GM18861 (cell line): ENCODE measurements at regions not wholly inside any gene's neighbourhood (a gene's known extent, or its start where the extent isn't known, plus 50 kb on each side); places are given as distances from the start of the nearest gene placed in this dataset.

ENCODE experiments used
- ATAC-seq: cut with Tn5 transposase; IDR thresholded peaks from one replicate; pipeline ENCODE4 v1.9.1; 2021; ENCODE audit not compliant: unreplicated experiment

DNA sequence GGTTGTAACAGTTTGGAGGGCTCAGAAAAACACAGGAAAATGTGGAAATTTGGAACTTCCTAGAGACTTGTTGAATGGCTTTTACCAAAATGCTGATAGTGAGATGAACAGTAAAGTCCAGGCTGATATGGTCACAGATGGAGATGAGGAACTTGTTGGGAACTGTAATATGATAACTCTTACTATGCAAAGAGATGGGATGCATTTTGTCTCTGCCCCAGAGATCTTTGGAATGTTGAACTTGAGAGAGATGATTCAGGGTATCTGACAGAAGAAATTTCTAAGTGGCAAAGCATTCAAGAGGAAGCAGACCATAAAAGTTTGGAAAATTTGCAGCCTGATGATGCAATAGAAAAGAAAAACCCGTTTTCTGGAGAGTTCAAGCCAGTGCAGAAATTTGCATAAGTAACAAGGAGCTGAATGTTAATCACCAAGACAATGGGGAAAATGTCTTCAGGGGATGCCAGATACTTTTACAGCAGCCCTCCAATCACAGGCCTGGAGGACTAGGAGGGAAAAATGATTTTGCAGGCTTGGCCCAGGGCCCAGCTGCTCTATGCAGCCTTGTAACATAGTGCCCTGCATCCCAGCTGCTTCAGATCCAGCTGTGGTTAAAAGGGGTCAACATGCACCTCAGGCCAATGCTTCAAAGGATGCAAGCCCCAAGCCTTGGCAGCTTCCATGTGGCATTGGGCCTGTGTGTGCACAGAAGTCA is 572.7 kb upstream of the ATP2B1 start:
- ATAC-seq, result no peak

DNA sequence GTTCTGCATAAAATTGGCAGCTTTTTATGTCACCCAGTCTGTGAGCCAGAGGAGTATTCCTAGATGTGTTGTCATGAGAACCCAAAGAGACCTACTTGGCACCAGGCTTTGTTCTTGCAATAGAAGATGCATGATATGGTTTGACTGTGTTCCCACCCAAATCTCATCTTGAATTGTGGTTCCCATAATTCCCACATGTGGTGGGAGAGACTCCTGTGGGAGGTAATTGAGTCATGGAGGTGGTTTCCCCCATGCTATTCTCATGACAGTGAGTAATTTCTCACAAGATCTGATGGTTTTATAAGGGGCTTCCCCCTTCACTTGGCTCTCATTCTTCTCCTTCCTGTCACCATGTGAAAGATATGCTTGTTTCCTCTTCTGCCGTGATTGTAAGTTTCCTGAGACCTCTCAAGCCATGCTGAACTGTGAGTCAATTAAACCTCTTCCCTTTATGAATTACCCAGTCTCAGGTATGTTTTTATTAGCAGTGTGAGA is 572.0 kb upstream of the ATP2B1 start:
- ATAC-seq, result peak; percentile 86

DNA sequence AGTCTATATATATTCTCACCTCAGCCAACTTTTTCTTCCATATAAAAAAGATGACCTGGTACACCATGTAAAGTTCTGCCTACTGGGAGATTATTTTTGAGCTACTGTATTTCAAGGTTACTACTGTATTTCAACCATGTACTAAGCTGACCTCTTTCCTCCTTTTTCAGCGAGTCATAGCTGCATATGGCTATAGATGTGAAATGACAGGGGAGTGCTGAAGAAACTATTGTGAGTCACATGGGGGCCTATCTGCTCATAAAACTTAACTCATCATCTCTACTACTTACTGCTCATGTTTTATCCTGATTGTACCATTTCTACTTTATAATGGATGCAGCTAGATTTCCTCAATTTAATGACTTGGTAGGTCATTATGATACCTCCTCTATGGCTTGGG is 571.4 kb upstream of the ATP2B1 start:
- no peak for ATAC-seq

- no peak for ATAC-seq
These were observed 566.5 kb upstream of the ATP2B1 start for GRCh38 chr12:90275088-90275487.

- peak; percentile 52 for ATAC-seq
These were observed 565.8 kb upstream of the ATP2B1 start for GRCh38 chr12:90274407-90274806.

GRCh38 chr12:90268574-90268973 is 559.9 kb upstream of the ATP2B1 start:
- ATAC-seq, result no peak

DNA sequence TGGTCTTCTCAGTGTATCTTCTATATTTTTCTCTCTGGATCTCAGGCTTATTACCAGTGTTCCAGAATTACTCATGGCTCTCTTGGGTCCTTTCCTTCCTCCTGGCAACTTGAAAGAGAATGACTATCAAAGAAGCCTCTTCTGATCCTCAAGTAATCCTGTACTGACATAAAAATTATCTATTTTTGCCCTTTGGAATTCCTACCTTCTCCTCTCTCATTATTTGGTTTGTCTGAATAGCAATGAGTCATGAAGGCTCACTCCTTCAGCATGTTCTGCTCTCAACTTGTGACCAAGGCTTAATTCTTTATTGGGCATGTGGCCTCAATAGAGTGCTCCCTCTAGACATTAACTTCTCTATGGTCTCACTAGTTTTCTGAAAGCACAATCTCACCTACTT is 553.6 kb upstream of the ATP2B1 start:
- ATAC-seq, result no peak

DNA sequence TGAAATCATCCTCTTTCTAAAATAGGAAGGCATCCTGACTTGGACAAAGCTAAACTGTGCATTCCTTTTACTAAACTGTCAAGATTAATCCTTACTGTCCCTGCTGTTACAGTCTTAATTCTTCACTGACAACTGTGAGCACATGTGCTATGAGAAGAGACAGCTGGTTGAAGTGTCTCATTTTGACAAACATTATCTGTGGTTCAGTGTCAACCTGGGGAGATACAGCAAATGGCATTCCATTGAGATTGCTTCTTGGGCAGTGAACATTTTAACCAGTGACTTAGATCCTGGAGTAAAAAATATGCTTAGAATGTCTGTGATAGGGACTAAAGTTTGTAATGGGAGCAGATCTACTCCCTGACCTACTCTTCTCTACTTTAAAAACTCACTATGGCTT is 552.6 kb upstream of the ATP2B1 start:
- ATAC-seq, result no peak

- ATAC-seq, result no peak
These were observed 551.5 kb upstream of the ATP2B1 start for GRCh38 chr12:90260136-90260535.

- ATAC-seq, result no peak
These were observed 549.4 kb upstream of the ATP2B1 start for GRCh38 chr12:90257927-90258624.

GRCh38 chr12:90254796-90255195 is 546.2 kb upstream of the ATP2B1 start:
- no peak for ATAC-seq

DNA sequence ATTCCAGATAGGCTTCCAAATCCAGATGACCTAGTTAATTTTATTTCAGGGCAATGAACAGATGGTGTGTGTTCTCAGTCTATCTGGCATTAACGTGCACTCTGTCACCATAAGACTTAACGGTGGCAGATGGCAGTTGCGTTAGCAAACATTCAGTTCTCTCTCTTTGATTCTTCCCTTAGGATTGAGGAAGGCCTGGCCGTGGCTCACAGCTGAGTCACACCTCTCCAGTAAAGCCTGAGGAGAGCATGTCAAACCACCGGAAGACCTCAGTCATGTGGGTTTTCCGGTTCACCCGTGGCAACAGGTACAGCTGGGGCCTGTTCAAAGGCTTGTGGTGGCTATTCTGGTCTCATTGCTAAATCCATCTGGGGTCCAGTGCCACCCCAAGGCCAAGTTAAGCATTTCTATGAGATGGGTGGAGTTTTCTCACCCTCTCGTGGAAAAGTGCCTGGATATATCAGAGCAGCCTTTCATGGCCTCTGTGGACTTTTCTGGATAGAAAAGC is 545.1 kb upstream of the ATP2B1 start:
- ATAC-seq, result peak; percentile 99

DNA sequence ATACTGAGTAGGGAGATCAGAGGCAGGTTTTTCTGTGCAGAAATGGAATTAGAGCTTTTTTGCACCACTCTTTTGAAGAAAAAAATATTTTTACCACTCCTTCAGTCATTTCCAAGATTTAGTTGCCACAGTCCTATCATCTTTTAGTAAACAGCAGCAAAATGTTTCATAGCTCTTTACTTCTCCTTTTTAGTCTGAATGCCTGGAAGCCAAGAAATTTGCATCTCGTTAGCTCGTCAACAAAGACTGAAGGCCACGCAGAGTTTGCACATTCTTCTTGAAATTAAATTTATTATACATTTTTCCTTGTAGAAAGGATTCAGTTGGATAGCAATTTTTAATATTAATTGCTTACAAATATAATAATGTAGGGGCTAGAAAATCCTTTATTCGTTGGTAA is 544.5 kb upstream of the ATP2B1 start:
- ATAC-seq, result no peak

DNA sequence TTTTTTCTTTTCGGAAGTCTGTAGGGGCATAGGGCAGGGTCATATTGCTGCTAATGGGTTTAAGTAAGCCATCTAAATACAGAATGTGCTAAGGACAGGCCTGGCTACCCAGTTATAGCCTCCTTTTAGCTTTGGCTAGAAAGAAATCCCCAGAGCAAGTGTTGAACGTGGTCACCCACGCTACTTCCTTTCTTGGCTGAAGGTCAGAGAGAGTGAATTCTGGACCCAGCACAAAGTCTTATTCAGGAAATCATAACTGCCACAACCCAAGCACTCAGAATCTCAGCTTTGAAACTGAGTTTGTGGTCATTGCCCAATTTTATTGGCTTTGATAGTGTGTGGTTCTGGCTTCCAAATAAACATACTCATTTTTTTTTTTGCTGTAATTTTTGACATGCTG is 542.1 kb upstream of the ATP2B1 start:
- ATAC-seq, result peak; percentile 26

DNA sequence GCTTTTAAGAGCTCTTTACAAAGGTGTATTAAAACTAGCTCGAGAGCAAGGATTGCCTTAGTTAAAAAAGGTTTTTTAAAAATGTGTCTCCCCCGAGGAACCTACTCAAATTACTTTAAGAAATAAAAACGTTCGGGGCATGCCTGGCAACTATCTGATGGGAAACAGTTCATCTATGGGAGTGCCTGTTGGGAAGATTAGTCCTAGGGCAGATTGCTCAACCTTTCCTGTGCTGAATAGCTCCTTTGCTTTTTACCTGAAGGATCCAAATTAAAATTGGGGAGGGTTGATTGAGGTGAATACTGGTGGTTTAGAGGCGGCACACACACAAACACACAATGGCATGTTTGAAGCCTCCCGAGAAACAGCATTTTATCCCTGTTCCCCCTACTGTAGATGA is 541.4 kb upstream of the ATP2B1 start:
- ATAC-seq, result no peak

GRCh38 chr12:90246688-90247087 is 538.0 kb upstream of the ATP2B1 start:
- no peak for ATAC-seq

- ATAC-seq, result no peak
These were observed 536.8 kb upstream of the ATP2B1 start for GRCh38 chr12:90245391-90245790.

GRCh38 chr12:90244232-90244631 is 535.6 kb upstream of the ATP2B1 start:
- ATAC-seq, result no peak

- ATAC-seq, result no peak
These were observed 534.6 kb upstream of the ATP2B1 start for GRCh38 chr12:90243211-90243610.

DNA sequence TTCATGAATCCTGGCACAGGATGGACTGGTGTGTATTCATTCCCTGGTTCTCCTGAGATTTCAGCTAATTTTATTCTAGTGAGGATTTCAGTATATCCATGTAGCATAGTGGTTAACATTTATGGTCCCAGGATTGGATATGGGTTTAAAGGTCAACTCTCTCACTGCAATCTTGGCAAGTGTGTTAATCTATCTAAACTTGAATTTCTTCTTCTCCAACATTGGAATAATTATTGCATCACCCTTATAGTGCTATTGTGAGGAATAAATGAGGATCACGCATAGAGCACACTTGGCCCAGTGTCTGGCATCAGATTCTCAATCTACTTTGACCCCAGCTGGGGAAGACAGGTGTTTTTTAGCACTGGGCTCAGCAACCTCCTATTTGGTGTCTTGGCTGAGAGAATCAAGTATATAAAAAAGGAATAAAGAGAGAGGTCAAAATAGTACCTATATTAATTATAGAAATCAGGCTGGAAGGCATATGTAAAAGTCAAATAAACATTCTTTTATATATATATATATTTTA is 531.2 kb upstream of the ATP2B1 start:
- no peak for ATAC-seq

- ATAC-seq, result no peak
These were observed 530.1 kb upstream of the ATP2B1 start for GRCh38 chr12:90238663-90239271.

DNA sequence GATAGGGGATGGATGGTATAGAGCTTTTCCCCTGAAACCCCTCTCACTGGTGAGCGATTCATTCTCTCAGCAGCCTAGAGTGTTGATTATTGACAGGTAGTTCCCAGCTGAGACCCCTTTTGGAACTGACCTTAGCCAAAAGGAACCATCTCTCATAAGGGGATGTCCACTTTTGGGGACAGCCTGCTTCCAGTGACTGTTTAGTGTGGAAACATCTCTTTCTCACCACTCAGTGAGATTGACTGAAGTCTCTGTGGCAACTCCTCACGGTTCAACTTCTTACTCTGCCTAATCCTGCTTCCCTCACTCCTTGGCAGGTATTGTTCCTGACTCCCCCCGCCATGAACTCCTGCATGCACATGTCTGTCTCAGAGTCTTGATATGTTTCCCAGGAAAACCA is 529.2 kb upstream of the ATP2B1 start:
- ATAC-seq, result no peak
